ENCODE measurements at regions not wholly inside any gene's neighbourhood (a gene's known extent, or its start where the extent isn't known, plus 50 kb on each side); places are given as distances from the start of the nearest gene placed in this dataset.
"Not testable (repeated sequence)": the region's sequence is repeated elsewhere in the genome, so short reads cannot be mapped to it uniquely, and the experiment has no call there.

- no peaks in the 10 kb centered on the region for H3K4me1 ChIP-seq (ENCODE audit: control extremely low read depth in 1 of 4, control insufficient read depth in 4 of 4, insufficient read depth in 4 of 4, low read length in 3 of 4)
- no peaks in the 10 kb centered on the region for H3K9me3 ChIP-seq (ENCODE audit: control extremely low read depth in 1 of 5, control insufficient read depth in 4 of 5, insufficient read depth in 2 of 5, low read depth in 1 of 5, low read length in 4 of 5)
- no peaks in the 10 kb centered on the region for H3K36me3 ChIP-seq (ENCODE audit: control insufficient read depth in 4 of 4, insufficient read depth in 4 of 4, low read length in 3 of 4)
- H3K27ac ChIP-seq (ENCODE audit: insufficient read depth in 1 of 2, low read depth in 1 of 2, low read length in 2 of 2, poor library complexity in 1 of 2, severe bottlenecking in 2 of 2) = no peak overlapping the region
- H3K4me3 ChIP-seq (ENCODE audit: control insufficient read depth in 1 of 7, extremely low read depth in 1 of 7, insufficient read depth in 4 of 7, low read depth in 2 of 7, low read length in 6 of 7) = no peak overlapping the region
- H3K27me3 ChIP-seq (replicated peaks in 2 of 5; ENCODE audit: control insufficient read depth in 4 of 5, insufficient read depth in 5 of 5, low read length in 4 of 5) = no peaks in the 10 kb centered on the region
- DNase-seq = no peak
- WGBS (ENCODE audit: insufficient coverage) = no CpG with 5 or more reads among the region's 1 CpG
- POLR2A ChIA-PET = no interaction called here
- CTCF ChIA-PET = no interaction called here
Observed at GRCh38 chr10:53441843-53442242, 669.3 kb upstream of the MBL2 start.

GRCh38 chr10:53440601-53441000 lies 668.0 kb upstream of the MBL2 start:
- Histone ChIP-seq H3K27ac (ENCODE audit: insufficient read depth in 1 of 2, low read depth in 1 of 2, low read length in 2 of 2, poor library complexity in 1 of 2, severe bottlenecking in 2 of 2) (no peak overlapping the region), H3K9me3 (ENCODE audit: control extremely low read depth in 1 of 5, control insufficient read depth in 4 of 5, insufficient read depth in 2 of 5, low read depth in 1 of 5, low read length in 4 of 5) (no peaks in the 10 kb centered on the region), H3K27me3 (replicated peaks in 2 of 5; ENCODE audit: control insufficient read depth in 4 of 5, insufficient read depth in 5 of 5, low read length in 4 of 5) (no peaks in the 10 kb centered on the region), H3K4me3 (ENCODE audit: control insufficient read depth in 1 of 7, extremely low read depth in 1 of 7, insufficient read depth in 4 of 7, low read depth in 2 of 7, low read length in 6 of 7) (no peak overlapping the region), H3K4me1 (ENCODE audit: control extremely low read depth in 1 of 4, control insufficient read depth in 4 of 4, insufficient read depth in 4 of 4, low read length in 3 of 4) (no peaks in the 10 kb centered on the region), H3K36me3 (ENCODE audit: control insufficient read depth in 4 of 4, insufficient read depth in 4 of 4, low read length in 3 of 4) (no peaks in the 10 kb centered on the region)
- WGBS (ENCODE audit: insufficient coverage) = 93% methylated on average over 2 of the region's 3 CpGs
- ChIA-PET CTCF (no interaction called here), POLR2A (no interaction called here)
- DNase-seq = no peak

- DNase-seq; H3K36me3 ChIP-seq (ENCODE audit: control insufficient read depth in 4 of 4, insufficient read depth in 4 of 4, low read length in 3 of 4); POLR2A ChIA-PET; H3K27ac ChIP-seq (ENCODE audit: insufficient read depth in 1 of 2, low read depth in 1 of 2, low read length in 2 of 2, poor library complexity in 1 of 2, severe bottlenecking in 2 of 2); H3K9me3 ChIP-seq (ENCODE audit: control extremely low read depth in 1 of 5, control insufficient read depth in 4 of 5, insufficient read depth in 2 of 5, low read depth in 1 of 5, low read length in 4 of 5); H3K4me1 ChIP-seq (ENCODE audit: control extremely low read depth in 1 of 4, control insufficient read depth in 4 of 4, insufficient read depth in 4 of 4, low read length in 3 of 4); CTCF ChIA-PET; H3K4me3 ChIP-seq (ENCODE audit: control insufficient read depth in 1 of 7, extremely low read depth in 1 of 7, insufficient read depth in 4 of 7, low read depth in 2 of 7, low read length in 6 of 7); H3K27me3 ChIP-seq (replicated peaks in 2 of 5; ENCODE audit: control insufficient read depth in 4 of 5, insufficient read depth in 5 of 5, low read length in 4 of 5): not testable (repeated sequence)
- 84% methylated on average over 6 of the region's 9 CpGs for whole genome bisulfite sequencing (ENCODE audit: insufficient coverage)
Observed at GRCh38 chr10:53439075-53439474, 666.5 kb upstream of the MBL2 start.

GRCh38 chr10:53434413-53434812 lies 661.8 kb upstream of the MBL2 start:
- ChIA-PET POLR2A (no interaction called here), CTCF (no interaction called here)
- no CpG with 5 or more reads among the region's 4 CpGs for WGBS (ENCODE audit: insufficient coverage)
- Histone ChIP-seq H3K27ac (ENCODE audit: insufficient read depth in 1 of 2, low read depth in 1 of 2, low read length in 2 of 2, poor library complexity in 1 of 2, severe bottlenecking in 2 of 2) (no peak overlapping the region), H3K27me3 (replicated peaks in 2 of 5; ENCODE audit: control insufficient read depth in 4 of 5, insufficient read depth in 5 of 5, low read length in 4 of 5) (no peaks in the 10 kb centered on the region), H3K4me1 (ENCODE audit: control extremely low read depth in 1 of 4, control insufficient read depth in 4 of 4, insufficient read depth in 4 of 4, low read length in 3 of 4) (no peaks in the 10 kb centered on the region), H3K4me3 (ENCODE audit: control insufficient read depth in 1 of 7, extremely low read depth in 1 of 7, insufficient read depth in 4 of 7, low read depth in 2 of 7, low read length in 6 of 7) (no peak overlapping the region), H3K36me3 (ENCODE audit: control insufficient read depth in 4 of 4, insufficient read depth in 4 of 4, low read length in 3 of 4) (no peaks in the 10 kb centered on the region), H3K9me3 (ENCODE audit: control extremely low read depth in 1 of 5, control insufficient read depth in 4 of 5, insufficient read depth in 2 of 5, low read depth in 1 of 5, low read length in 4 of 5) (no peaks in the 10 kb centered on the region)
- DNase-seq = no peak

- H3K27ac ChIP-seq (ENCODE audit: insufficient read depth in 1 of 2, low read depth in 1 of 2, low read length in 2 of 2, poor library complexity in 1 of 2, severe bottlenecking in 2 of 2) = no peak overlapping the region
- WGBS (ENCODE audit: insufficient coverage) = 100% methylated on average over 1 of the region's 2 CpGs
- H3K4me1 ChIP-seq (ENCODE audit: control extremely low read depth in 1 of 4, control insufficient read depth in 4 of 4, insufficient read depth in 4 of 4, low read length in 3 of 4) = no peaks in the 10 kb centered on the region
- DNase-seq = no peak
- no peaks in the 10 kb centered on the region for H3K36me3 ChIP-seq (ENCODE audit: control insufficient read depth in 4 of 4, insufficient read depth in 4 of 4, low read length in 3 of 4)
- no peaks in the 10 kb centered on the region for H3K27me3 ChIP-seq (replicated peaks in 2 of 5; ENCODE audit: control insufficient read depth in 4 of 5, insufficient read depth in 5 of 5, low read length in 4 of 5)
- H3K9me3 ChIP-seq (ENCODE audit: control extremely low read depth in 1 of 5, control insufficient read depth in 4 of 5, insufficient read depth in 2 of 5, low read depth in 1 of 5, low read length in 4 of 5) = no peaks in the 10 kb centered on the region
- POLR2A ChIA-PET = no interaction called here
- CTCF ChIA-PET = no interaction called here
- no peak overlapping the region for H3K4me3 ChIP-seq (ENCODE audit: control insufficient read depth in 1 of 7, extremely low read depth in 1 of 7, insufficient read depth in 4 of 7, low read depth in 2 of 7, low read length in 6 of 7)
Observed at GRCh38 chr10:53432035-53432434, 659.5 kb upstream of the MBL2 start.

GRCh38 chr10:53430974-53431373 lies 658.4 kb upstream of the MBL2 start:
- Histone ChIP-seq H3K4me3 (ENCODE audit: control insufficient read depth in 1 of 7, extremely low read depth in 1 of 7, insufficient read depth in 4 of 7, low read depth in 2 of 7, low read length in 6 of 7) (no peak overlapping the region), H3K36me3 (ENCODE audit: control insufficient read depth in 4 of 4, insufficient read depth in 4 of 4, low read length in 3 of 4) (no peaks in the 10 kb centered on the region), H3K4me1 (ENCODE audit: control extremely low read depth in 1 of 4, control insufficient read depth in 4 of 4, insufficient read depth in 4 of 4, low read length in 3 of 4) (no peaks in the 10 kb centered on the region), H3K27ac (ENCODE audit: insufficient read depth in 1 of 2, low read depth in 1 of 2, low read length in 2 of 2, poor library complexity in 1 of 2, severe bottlenecking in 2 of 2) (no peak overlapping the region), H3K27me3 (replicated peaks in 2 of 5; ENCODE audit: control insufficient read depth in 4 of 5, insufficient read depth in 5 of 5, low read length in 4 of 5) (no peaks in the 10 kb centered on the region), H3K9me3 (ENCODE audit: control extremely low read depth in 1 of 5, control insufficient read depth in 4 of 5, insufficient read depth in 2 of 5, low read depth in 1 of 5, low read length in 4 of 5) (no peaks in the 10 kb centered on the region)
- DNase-seq = no peak
- ChIA-PET CTCF (no interaction called here), POLR2A (no interaction called here)
- WGBS (ENCODE audit: insufficient coverage) = 100% methylated on average over 2 of the region's 4 CpGs

GRCh38 chr10:53430127-53430891 lies 657.7 kb upstream of the MBL2 start:
- H3K27ac ChIP-seq (ENCODE audit: insufficient read depth in 1 of 2, low read depth in 1 of 2, low read length in 2 of 2, poor library complexity in 1 of 2, severe bottlenecking in 2 of 2) = no peak overlapping the region
- H3K36me3 ChIP-seq (ENCODE audit: control insufficient read depth in 4 of 4, insufficient read depth in 4 of 4, low read length in 3 of 4) = no peaks in the 10 kb centered on the region
- H3K4me3 ChIP-seq (ENCODE audit: control insufficient read depth in 1 of 7, extremely low read depth in 1 of 7, insufficient read depth in 4 of 7, low read depth in 2 of 7, low read length in 6 of 7) = no peak overlapping the region
- no peaks in the 10 kb centered on the region for H3K4me1 ChIP-seq (ENCODE audit: control extremely low read depth in 1 of 4, control insufficient read depth in 4 of 4, insufficient read depth in 4 of 4, low read length in 3 of 4)
- H3K27me3 ChIP-seq (replicated peaks in 2 of 5; ENCODE audit: control insufficient read depth in 4 of 5, insufficient read depth in 5 of 5, low read length in 4 of 5) = no peaks in the 10 kb centered on the region
- WGBS (ENCODE audit: insufficient coverage) = no CpG with 5 or more reads among the region's 2 CpGs
- no peak for DNase-seq
- no peaks in the 10 kb centered on the region for H3K9me3 ChIP-seq (ENCODE audit: control extremely low read depth in 1 of 5, control insufficient read depth in 4 of 5, insufficient read depth in 2 of 5, low read depth in 1 of 5, low read length in 4 of 5)
- ChIA-PET CTCF (no interaction called here), POLR2A (no interaction called here)

All from common myeloid progenitor, CD34-positive (primary cell).